ENCODE measurements at regions not wholly inside any gene's neighbourhood (a gene's known extent, or its start where the extent isn't known, plus 50 kb on each side); places are given as distances from the start of the nearest gene placed in this dataset.

GRCh38 chr6:132052096-132052495 is 100.9 kb upstream of the CCN2 start:
- DNase-seq (ENCODE audit: low read depth) (no peak), FAIRE-seq (no peak)
- H3K36me3 ChIP-seq (ENCODE audit: control insufficient read depth, insufficient read depth, low read length), result no peaks in the 10 kb centered on the region
- no peak overlapping the region for H3K4me3 ChIP-seq (ENCODE audit: low read depth, low read length)
- TF ChIP-seq CTCF (IDR thresholded peaks at IDR 0.05; ENCODE audit: insufficient read depth, low read length, severe bottlenecking), result no peak
- H3K27me3 ChIP-seq (ENCODE audit: control insufficient read depth, insufficient read depth, low read length), result no peaks in the 10 kb centered on the region

- FAIRE-seq, result no peak
- no peaks in the 10 kb centered on the region for H3K36me3 ChIP-seq (ENCODE audit: control insufficient read depth, insufficient read depth, low read length)
These were observed 94.7 kb upstream of the CCN2 start for GRCh38 chr6:132045877-132046276.

DNA sequence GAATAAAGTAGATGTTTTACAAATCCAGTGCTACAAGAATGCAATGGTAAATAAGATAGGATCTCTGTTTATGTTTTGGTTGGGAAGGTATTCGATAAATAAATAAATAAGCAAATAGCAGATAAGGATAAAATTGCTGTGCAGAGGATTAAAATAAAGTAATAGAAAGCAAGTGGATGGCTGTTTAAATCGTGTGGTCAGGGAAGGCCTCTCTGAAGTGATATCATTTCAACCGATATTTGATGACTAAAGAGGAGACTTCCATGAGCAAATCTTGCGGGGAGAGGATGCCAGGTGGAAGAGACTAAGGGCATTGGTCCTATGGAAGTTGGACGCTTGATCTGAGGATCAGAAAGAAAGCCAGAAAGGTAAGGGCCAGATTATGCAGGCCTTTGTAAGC is 92.0 kb upstream of the CCN2 start:
- no peak for DNase-seq (ENCODE audit: low read depth)
- TF ChIP-seq CTCF (IDR thresholded peaks at IDR 0.05; ENCODE audit: insufficient read depth, low read length, severe bottlenecking), result no peak
- FAIRE-seq, result no peak
- no peak overlapping the region for H3K4me3 ChIP-seq (ENCODE audit: low read depth, low read length)
- no peaks in the 10 kb centered on the region for H3K36me3 ChIP-seq (ENCODE audit: control insufficient read depth, insufficient read depth, low read length)
- H3K27me3 ChIP-seq (ENCODE audit: control insufficient read depth, insufficient read depth, low read length), result no peaks in the 10 kb centered on the region

More at GRCh38 chr6:132045877-132046276, 94.7 kb upstream of the CCN2 start:
- TF ChIP-seq CTCF (IDR thresholded peaks at IDR 0.05; ENCODE audit: insufficient read depth, low read length, severe bottlenecking), result no peak
- no peaks in the 10 kb centered on the region for H3K27me3 ChIP-seq (ENCODE audit: control insufficient read depth, insufficient read depth, low read length)
- no peak overlapping the region for H3K4me3 ChIP-seq (ENCODE audit: low read depth, low read length)
- no peak for DNase-seq (ENCODE audit: low read depth)

DNA sequence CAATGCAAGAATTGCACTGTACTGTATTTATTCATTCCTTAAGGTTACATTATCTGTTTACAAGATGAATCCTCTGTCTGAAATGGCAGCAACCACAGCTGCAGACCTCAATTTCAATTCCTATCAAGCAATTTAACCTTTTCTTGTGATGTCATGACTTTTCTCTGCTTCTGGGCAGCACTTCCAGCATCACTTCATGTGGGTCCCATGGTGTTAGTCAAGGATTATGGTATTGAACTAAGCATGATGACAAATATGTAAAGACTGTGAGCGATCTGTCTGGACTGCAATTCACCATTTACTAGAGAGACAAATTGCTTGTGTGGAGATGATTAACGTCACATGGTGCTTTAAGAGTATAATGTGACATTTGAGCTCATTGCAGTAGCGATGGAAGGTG is 90.5 kb upstream of the CCN2 start:
- no peak overlapping the region for H3K4me3 ChIP-seq (ENCODE audit: low read depth, low read length)
- H3K27me3 ChIP-seq (ENCODE audit: control insufficient read depth, insufficient read depth, low read length), result no peaks in the 10 kb centered on the region
- FAIRE-seq (no peak), DNase-seq (ENCODE audit: low read depth) (no peak)
- no peaks in the 10 kb centered on the region for H3K36me3 ChIP-seq (ENCODE audit: control insufficient read depth, insufficient read depth, low read length)
- no peak for TF ChIP-seq CTCF (IDR thresholded peaks at IDR 0.05; ENCODE audit: insufficient read depth, low read length, severe bottlenecking)

DNA sequence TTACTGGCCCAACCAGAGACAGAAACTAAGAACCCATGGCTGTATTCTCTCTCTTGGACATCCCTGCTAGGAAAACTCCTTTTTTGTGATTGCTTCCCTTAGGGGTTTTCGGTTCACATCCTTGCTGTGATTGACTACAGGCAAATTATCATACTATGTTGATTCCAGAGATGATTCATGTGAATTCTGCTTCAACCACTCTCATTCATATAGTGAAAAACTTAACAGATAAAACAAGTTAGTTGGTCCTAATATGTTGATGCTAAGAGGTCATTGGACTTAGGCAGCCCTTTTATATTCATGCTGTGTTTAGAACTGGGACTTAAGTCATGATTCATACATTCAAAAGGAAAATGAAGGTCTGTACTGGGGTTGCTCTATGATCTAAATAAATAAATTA is 76.9 kb upstream of the CCN2 start:
- H3K27me3 ChIP-seq (ENCODE audit: control insufficient read depth, insufficient read depth, low read length), result no peaks in the 10 kb centered on the region
- H3K36me3 ChIP-seq (ENCODE audit: control insufficient read depth, insufficient read depth, low read length), result no peaks in the 10 kb centered on the region
- TF ChIP-seq CTCF (IDR thresholded peaks at IDR 0.05; ENCODE audit: insufficient read depth, low read length, severe bottlenecking), result no peak
- DNase-seq (ENCODE audit: low read depth) (no peak), FAIRE-seq (no peak)
- no peak overlapping the region for H3K4me3 ChIP-seq (ENCODE audit: low read depth, low read length)

DNA sequence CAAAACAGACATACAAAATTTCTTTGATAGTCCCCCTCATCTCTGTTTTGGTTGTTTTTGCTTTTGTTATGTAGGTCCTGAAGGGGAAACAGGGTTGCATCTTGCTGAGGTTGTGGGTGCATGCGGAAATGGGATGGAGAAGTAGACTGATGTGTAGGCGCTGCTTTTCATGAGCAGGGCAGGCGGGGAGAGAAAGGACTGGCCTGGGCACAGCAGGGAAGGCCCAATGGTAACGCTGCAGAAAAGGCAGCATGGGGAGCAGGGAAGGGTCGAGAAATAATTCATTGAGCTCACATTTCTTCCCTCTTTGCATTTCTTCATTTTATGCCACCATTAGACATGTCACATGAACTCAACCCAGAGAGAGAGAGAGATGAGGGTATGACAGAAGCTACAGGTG is 74.3 kb upstream of the CCN2 start:
- FAIRE-seq (no peak), DNase-seq (ENCODE audit: low read depth) (no peak)

More for the DNA sequence above, 74.3 kb upstream of the CCN2 start:
- H3K36me3 ChIP-seq (ENCODE audit: control insufficient read depth, insufficient read depth, low read length), result no peaks in the 10 kb centered on the region
- TF ChIP-seq CTCF (IDR thresholded peaks at IDR 0.05; ENCODE audit: insufficient read depth, low read length, severe bottlenecking), result no peak
- H3K4me3 ChIP-seq (ENCODE audit: low read depth, low read length), result no peak overlapping the region
- no peaks in the 10 kb centered on the region for H3K27me3 ChIP-seq (ENCODE audit: control insufficient read depth, insufficient read depth, low read length)

Data from bronchial epithelial cell (primary cell).